Keratinocyte (primary cell): ENCODE measurements at regions not wholly inside any gene's neighbourhood (a gene's known extent, or its start where the extent isn't known, plus 50 kb on each side); places are given as distances from the start of the nearest gene placed in this dataset.
A peak's percentile ranks its signal among the peaks of the same experiment; 100 is the strongest.

ENCODE experiments used
- DNase-seq: peaks from one replicate; pipeline ENCODE4 v3.0.0-alpha.2; 2011; ENCODE audit warnings: low read depth, missing footprints, low spot score
- FAIRE-seq: peaks from 2 replicates; lab custom pipeline; 2011; peaks lifted over from hg19 to GRCh38; lab: Jason Lieb, UNC
- H2AFZ ChIP-seq: 2 replicates; pipeline ENCODE4 v1.6.0; 2012; ENCODE audit warnings: low read length, control low read depth, inconsistent platforms; ENCODE audit not compliant: control insufficient read depth
- H3K27ac ChIP-seq: 2 replicates; pipeline ENCODE4 v1.5.1; 2011; ENCODE audit warnings: low read length; ENCODE audit not compliant: control insufficient read depth, insufficient read depth
- H3K27me3 ChIP-seq: 3 replicates; pipeline ENCODE4 v1.6.0; 2011; ENCODE audit warnings: low read length; ENCODE audit not compliant: control insufficient read depth, insufficient read depth; ENCODE audit errors: extremely low read depth
- H3K36me3 ChIP-seq, 2 experiments: 2 replicates in 1 of 2; 3 replicates in 1 of 2; pipeline ENCODE4 v1.5.1; 2011; ENCODE audit warnings: low read length in 2 of 2, mild to moderate bottlenecking in 1 of 2; ENCODE audit not compliant: control insufficient read depth in 2 of 2, insufficient read depth in 2 of 2; ENCODE audit errors: extremely low read depth in 1 of 2
- H3K4me1 ChIP-seq: 3 replicates; pipeline ENCODE4 v1.5.1; 2011; ENCODE audit warnings: low read length; ENCODE audit not compliant: control insufficient read depth, insufficient read depth; ENCODE audit errors: extremely low read depth
- H3K4me2 ChIP-seq: 3 replicates; pipeline ENCODE4 v1.6.0; 2011; ENCODE audit warnings: low read depth, low read length; ENCODE audit not compliant: control insufficient read depth, insufficient read depth; ENCODE audit errors: extremely low read depth
- H3K4me3 ChIP-seq, 3 experiments: fragments of 200-600 bp in 1 of 3; sonication (generic) in 1 of 3; 2 replicates in 2 of 3; 3 replicates in 1 of 3; pipeline ENCODE4 v1.5.1; 2011 to 2016; ENCODE audit warnings: low read length in 3 of 3, mild to moderate bottlenecking in 3 of 3, control low read depth in 2 of 3, inconsistent platforms in 1 of 3, low read depth in 1 of 3, mixed read lengths in 1 of 3, mixed run types in 1 of 3, moderate library complexity in 1 of 3; ENCODE audit not compliant: control insufficient read depth in 2 of 3, insufficient read depth in 2 of 3; ENCODE audit errors: extremely low read depth in 1 of 3
- H3K79me2 ChIP-seq: 2 replicates; pipeline ENCODE4 v1.6.0; 2012; ENCODE audit warnings: low read length; ENCODE audit not compliant: control insufficient read depth, insufficient read depth
- H3K9ac ChIP-seq: 3 replicates; pipeline ENCODE4 v1.6.0; 2011; ENCODE audit warnings: low read length; ENCODE audit not compliant: control insufficient read depth, insufficient read depth; ENCODE audit errors: extremely low read depth
- H3K9me1 ChIP-seq: 3 replicates; pipeline ENCODE4 v1.6.0; 2011; ENCODE audit warnings: low read length; ENCODE audit not compliant: control insufficient read depth, insufficient read depth; ENCODE audit errors: extremely low read depth
- H3K9me3 ChIP-seq: 2 replicates; pipeline ENCODE4 v1.5.1; 2012; ENCODE audit warnings: low read depth, low read length; ENCODE audit not compliant: control insufficient read depth
- H4K20me1 ChIP-seq: 3 replicates; pipeline ENCODE4 v1.6.0; 2011; ENCODE audit warnings: low read length; ENCODE audit not compliant: control insufficient read depth, insufficient read depth; ENCODE audit errors: extremely low read depth
- EZH2 ChIP-seq: IDR thresholded peaks from one replicate; pipeline ENCODE4 v1.6.1; 2012; ENCODE audit warnings: inconsistent platforms, mild to moderate bottlenecking, low read length, moderate library complexity
- dilution Hi-C: fragments of 300-500 bp; cut with MboI; formaldehyde crosslinking; loops from one replicate; pipeline ENCODE4 v1.7.0; 2020; ENCODE audit warnings: low sequenced_read_pairs; ENCODE audit not compliant: extremely low pct_ligation_motif_present
- TF ChIP-seq, protein P1 (sequence below), 3 experiments: IDR thresholded peaks in 1 of 3; conservative IDR thresholded peaks in 1 of 3; optimal IDR thresholded peaks in 1 of 3; 2 replicates in 2 of 3; 3 replicates in 1 of 3; pipeline versions ENCODE3 to v1.5.1; 2011; ENCODE audit warnings: low read length in 3 of 3, mild to moderate bottlenecking in 3 of 3, moderate library complexity in 2 of 3, control low read depth in 1 of 3, inconsistent platforms in 1 of 3; ENCODE audit not compliant: insufficient read depth in 2 of 3; ENCODE audit errors: extremely low read depth in 1 of 3

DNA sequence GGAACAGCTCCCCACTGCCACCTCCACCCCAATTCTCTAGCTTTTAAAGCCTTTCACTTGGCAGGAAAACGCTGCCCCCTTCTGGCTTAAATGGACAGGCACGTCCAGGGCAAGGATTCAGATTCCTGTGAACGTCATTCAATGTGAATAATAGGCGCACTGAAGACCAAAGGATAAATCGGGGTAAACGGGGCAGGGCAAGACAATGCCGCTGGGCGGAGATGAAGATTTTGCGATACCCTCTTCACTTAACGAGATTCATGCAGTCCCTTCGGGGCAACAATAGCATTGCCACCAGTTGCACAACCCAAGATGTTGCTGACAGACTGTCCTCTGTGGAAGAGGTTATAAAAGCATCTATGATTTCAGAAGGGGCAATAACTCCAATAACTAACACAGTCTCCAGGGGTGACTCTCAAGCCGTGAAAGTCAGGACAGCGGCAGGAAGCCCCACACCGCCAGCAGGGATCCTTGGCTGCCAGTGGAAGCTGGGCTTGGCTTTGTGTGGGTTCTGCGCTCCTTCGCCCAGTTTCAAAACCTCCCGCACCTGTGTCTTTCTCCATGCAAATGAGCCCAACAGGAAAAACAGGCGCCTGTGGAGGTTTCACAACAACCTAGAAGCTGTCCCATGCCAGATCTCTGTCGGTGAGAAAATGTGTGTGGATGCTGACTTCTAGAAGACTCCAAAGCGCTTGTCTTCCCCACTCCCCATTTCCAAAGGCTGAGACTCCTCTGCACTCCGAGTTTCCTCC lies 291.8 kb downstream of the BMP7 start:
- no peak overlapping the region for H3K27ac ChIP-seq
- H2AFZ ChIP-seq: no peak overlapping the region
- TF ChIP-seq EZH2: peak; percentile 37
- TF ChIP-seq, protein P1, sequence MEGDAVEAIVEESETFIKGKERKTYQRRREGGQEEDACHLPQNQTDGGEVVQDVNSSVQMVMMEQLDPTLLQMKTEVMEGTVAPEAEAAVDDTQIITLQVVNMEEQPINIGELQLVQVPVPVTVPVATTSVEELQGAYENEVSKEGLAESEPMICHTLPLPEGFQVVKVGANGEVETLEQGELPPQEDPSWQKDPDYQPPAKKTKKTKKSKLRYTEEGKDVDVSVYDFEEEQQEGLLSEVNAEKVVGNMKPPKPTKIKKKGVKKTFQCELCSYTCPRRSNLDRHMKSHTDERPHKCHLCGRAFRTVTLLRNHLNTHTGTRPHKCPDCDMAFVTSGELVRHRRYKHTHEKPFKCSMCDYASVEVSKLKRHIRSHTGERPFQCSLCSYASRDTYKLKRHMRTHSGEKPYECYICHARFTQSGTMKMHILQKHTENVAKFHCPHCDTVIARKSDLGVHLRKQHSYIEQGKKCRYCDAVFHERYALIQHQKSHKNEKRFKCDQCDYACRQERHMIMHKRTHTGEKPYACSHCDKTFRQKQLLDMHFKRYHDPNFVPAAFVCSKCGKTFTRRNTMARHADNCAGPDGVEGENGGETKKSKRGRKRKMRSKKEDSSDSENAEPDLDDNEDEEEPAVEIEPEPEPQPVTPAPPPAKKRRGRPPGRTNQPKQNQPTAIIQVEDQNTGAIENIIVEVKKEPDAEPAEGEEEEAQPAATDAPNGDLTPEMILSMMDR (optimal IDR thresholded peaks at IDR 0.05 in 1 of 3, IDR thresholded peaks at IDR 0.05 in 1 of 3, conservative IDR thresholded peaks at IDR 0.05 in 1 of 3; ENCODE audit: extremely low read depth in 1 of 3, insufficient read depth in 2 of 3, low read length in 3 of 3): peak; percentile 79 to 89 (median 83)
- no peaks in the 10 kb centered on the region for H3K9me1 ChIP-seq
- peaks cover 4% of the 10 kb centered on the region for H3K4me1 ChIP-seq
- no peak overlapping the region for H3K9ac ChIP-seq
- no peaks in the 10 kb centered on the region for H4K20me1 ChIP-seq
- peak overlapping the region in 1 of 3 experiments; percentile 35 for H3K4me3 ChIP-seq
- no peaks in the 10 kb centered on the region for H3K36me3 ChIP-seq
- H3K79me2 ChIP-seq: no peaks in the 10 kb centered on the region
- DNase-seq (peak; percentile 25), FAIRE-seq (peak; percentile 73)
- no peaks in the 10 kb centered on the region for H3K9me3 ChIP-seq
- peaks cover 24% of the 10 kb centered on the region for H3K27me3 ChIP-seq
- peak overlapping the region; percentile 67 for H3K4me2 ChIP-seq
- dilution Hi-C loops: no loop called here

DNA sequence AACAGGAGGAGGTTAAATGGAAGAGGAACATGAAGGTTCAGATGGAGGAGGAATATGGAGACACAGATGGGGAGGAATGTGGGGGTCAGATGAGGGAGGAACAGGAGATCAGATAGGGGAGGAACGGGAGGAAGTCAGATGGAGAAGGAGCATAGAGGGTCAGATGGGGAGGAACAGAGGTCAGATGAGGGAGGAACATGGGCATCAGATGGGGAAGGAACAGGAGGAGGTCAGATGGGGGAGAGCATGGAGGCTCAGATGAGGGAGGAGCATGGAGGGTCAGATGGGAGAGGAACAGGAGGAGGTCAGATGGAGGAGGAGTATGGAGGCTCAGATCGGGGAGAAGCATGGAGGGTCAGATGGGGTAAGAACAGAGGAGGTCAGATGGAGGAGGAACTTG lies 290.6 kb downstream of the BMP7 start:
- DNase-seq (no peak), FAIRE-seq (no peak)
- no peaks in the 10 kb centered on the region for H3K36me3 ChIP-seq
- dilution Hi-C loops: no loop called here
- TF ChIP-seq EZH2: no peak
- TF ChIP-seq, protein P1 (optimal IDR thresholded peaks at IDR 0.05 in 1 of 3, IDR thresholded peaks at IDR 0.05 in 1 of 3, conservative IDR thresholded peaks at IDR 0.05 in 1 of 3; ENCODE audit: extremely low read depth in 1 of 3, insufficient read depth in 2 of 3, low read length in 3 of 3): no peak
- H3K4me1 ChIP-seq: peaks cover 4% of the 10 kb centered on the region
- H3K4me2 ChIP-seq: no peak overlapping the region
- H3K4me3 ChIP-seq: no peak overlapping the region
- no peaks in the 10 kb centered on the region for H3K9me1 ChIP-seq
- peaks cover 24% of the 10 kb centered on the region for H3K27me3 ChIP-seq
- H4K20me1 ChIP-seq: no peaks in the 10 kb centered on the region
- no peak overlapping the region for H2AFZ ChIP-seq
- H3K9me3 ChIP-seq: no peaks in the 10 kb centered on the region
- H3K27ac ChIP-seq: no peak overlapping the region
- no peaks in the 10 kb centered on the region for H3K79me2 ChIP-seq
- H3K9ac ChIP-seq: no peak overlapping the region
